Muscle layer of duodenum (tissue), 2 donors: ENCODE measurements at regions not wholly inside any gene's neighbourhood (a gene's known extent, or its start where the extent isn't known, plus 50 kb on each side); places are given as distances from the start of the nearest gene placed in this dataset.

Experiments
- H3K27ac ChIP-seq: one replicate; pipeline ENCODE4 v1.7.0; 2013; ENCODE audit warnings: mild to moderate bottlenecking, low read length
- H3K27me3 ChIP-seq: one replicate; pipeline ENCODE4 v1.7.0; 2013; ENCODE audit warnings: low read depth, mild to moderate bottlenecking, control low read depth, low read length
- H3K36me3 ChIP-seq, 2 donors: one replicate each; pipeline ENCODE4 v1.7.0; 2013; ENCODE audit warnings: low read length in 2 of 2, control low read depth in 1 of 2, mild to moderate bottlenecking in 1 of 2; ENCODE audit not compliant: insufficient read depth in 2 of 2, control insufficient read depth in 1 of 2
- H3K4me1 ChIP-seq, 2 donors: one replicate each; pipeline ENCODE4 v1.7.0; 2013; ENCODE audit warnings: low read length in 2 of 2, mild to moderate bottlenecking in 2 of 2, control low read depth in 1 of 2, moderate library complexity in 1 of 2; ENCODE audit not compliant: insufficient read depth in 2 of 2, control insufficient read depth in 1 of 2
- H3K4me3 ChIP-seq, 2 donors: one replicate each; pipeline ENCODE4 v1.7.0; 2013; ENCODE audit warnings: low read length in 2 of 2, low read depth in 1 of 2, mild to moderate bottlenecking in 1 of 2
- H3K9me3 ChIP-seq, 2 donors: one replicate each; pipeline ENCODE4 v1.7.0; 2013; ENCODE audit warnings: low read length in 2 of 2, control low read depth in 1 of 2, mild to moderate bottlenecking in 1 of 2; ENCODE audit not compliant: control insufficient read depth in 1 of 2
- donor health status: healthy.

- H3K4me1 ChIP-seq = no peaks in the 10 kb centered on the region
- no peak overlapping the region for H3K4me3 ChIP-seq
- H3K27me3 ChIP-seq = no peaks in the 10 kb centered on the region
- no peaks in the 10 kb centered on the region for H3K36me3 ChIP-seq
- no peak overlapping the region for H3K27ac ChIP-seq
- H3K9me3 ChIP-seq = no peaks in the 10 kb centered on the region
These were observed 496.9 kb upstream of the SUCLG2 start for GRCh38 chr3:68151359-68151758.

DNA sequence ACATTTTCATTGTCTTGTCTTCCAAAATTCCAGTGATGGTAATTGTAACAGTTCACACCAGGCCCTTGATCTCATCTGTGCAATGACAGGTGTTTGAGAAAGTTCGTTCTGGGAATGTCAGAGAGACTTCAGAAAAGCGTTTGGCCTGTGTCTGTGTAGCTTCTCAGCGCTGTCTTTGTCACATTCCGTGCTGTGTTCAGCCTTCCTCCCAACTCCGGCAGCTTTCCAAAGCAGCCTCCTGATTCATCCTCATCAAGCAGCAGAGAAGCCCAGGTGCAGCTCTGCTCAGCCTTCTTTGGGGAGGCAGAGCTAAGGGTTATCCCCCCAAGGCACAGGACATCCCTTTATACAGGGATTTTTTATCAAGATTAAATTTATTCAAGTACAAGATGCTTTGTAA lies 494.0 kb upstream of the SUCLG2 start:
- H3K27me3 ChIP-seq = no peaks in the 10 kb centered on the region
- no peaks in the 10 kb centered on the region for H3K36me3 ChIP-seq
- no peaks in the 10 kb centered on the region for H3K4me1 ChIP-seq
- H3K27ac ChIP-seq = no peak overlapping the region
- no peak overlapping the region for H3K4me3 ChIP-seq
- no peaks in the 10 kb centered on the region for H3K9me3 ChIP-seq

- Histone ChIP-seq H3K27ac (no peak overlapping the region), H3K27me3 (no peaks in the 10 kb centered on the region), H3K4me3 (no peak overlapping the region), H3K4me1 (no peaks in the 10 kb centered on the region), H3K9me3 (no peaks in the 10 kb centered on the region), H3K36me3 (no peaks in the 10 kb centered on the region)
These were observed 488.0 kb upstream of the SUCLG2 start for GRCh38 chr3:68142441-68142840.

DNA sequence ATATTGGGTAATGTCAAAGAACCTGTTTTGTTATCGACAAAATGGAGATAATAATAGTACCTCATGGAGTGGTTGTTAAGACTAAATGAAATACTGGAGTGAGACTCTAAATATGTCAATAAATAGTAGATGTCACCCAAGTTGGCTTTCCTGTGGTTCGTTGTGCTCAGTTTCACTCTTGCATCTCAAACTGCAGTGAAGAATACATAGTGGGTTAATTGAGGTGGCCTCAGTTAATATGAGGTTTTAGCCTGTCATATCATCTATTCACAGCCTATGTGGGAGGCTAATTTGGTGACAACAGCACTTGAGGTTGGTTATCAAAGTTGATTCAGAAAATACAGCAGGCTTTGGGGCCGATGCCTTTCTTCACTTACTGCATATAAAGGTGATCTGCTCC lies 485.5 kb upstream of the SUCLG2 start:
- Histone ChIP-seq H3K4me3 (no peak overlapping the region), H3K4me1 (peaks cover 0 to 5% of the 10 kb centered on the region in 2 donors), H3K9me3 (no peaks in the 10 kb centered on the region), H3K27ac (no peak overlapping the region), H3K36me3 (no peaks in the 10 kb centered on the region), H3K27me3 (no peaks in the 10 kb centered on the region)

- no peaks in the 10 kb centered on the region for H3K36me3 ChIP-seq
- H3K9me3 ChIP-seq = no peaks in the 10 kb centered on the region
- peaks cover 0 to 8% of the 10 kb centered on the region in 2 donors for H3K4me1 ChIP-seq
- no peak overlapping the region for H3K4me3 ChIP-seq
- H3K27me3 ChIP-seq = no peaks in the 10 kb centered on the region
- H3K27ac ChIP-seq = no peak overlapping the region
These were observed 482.0 kb upstream of the SUCLG2 start for GRCh38 chr3:68136411-68136810.

GRCh38 chr3:68135067-68135466 lies 480.7 kb upstream of the SUCLG2 start:
- no peak overlapping the region for H3K27ac ChIP-seq
- no peaks in the 10 kb centered on the region for H3K27me3 ChIP-seq
- H3K4me3 ChIP-seq = no peak overlapping the region
- H3K4me1 ChIP-seq = peaks cover 0 to 8% of the 10 kb centered on the region in 2 donors
- H3K9me3 ChIP-seq = no peaks in the 10 kb centered on the region
- H3K36me3 ChIP-seq = no peaks in the 10 kb centered on the region

DNA sequence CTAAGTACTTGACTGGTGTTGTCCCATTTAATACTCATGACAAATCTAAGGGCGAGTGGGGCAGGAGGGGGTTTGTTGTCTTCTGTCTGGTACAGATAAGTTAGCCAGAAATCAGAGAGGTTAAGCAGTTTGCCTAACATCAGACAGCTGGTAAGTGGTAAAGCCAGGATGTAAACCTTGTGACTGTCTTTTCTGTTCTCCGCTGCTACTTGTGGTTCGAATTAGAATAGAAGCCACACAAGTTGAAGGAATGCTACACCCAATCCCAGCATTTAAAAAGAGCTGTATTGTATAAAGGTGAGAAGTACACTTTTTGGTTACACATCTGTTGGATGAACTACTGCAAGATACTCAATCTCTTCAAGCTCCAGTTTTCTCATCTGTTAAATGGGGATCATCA lies 474.7 kb upstream of the SUCLG2 start:
- H3K4me1 ChIP-seq = no peaks in the 10 kb centered on the region
- H3K9me3 ChIP-seq = no peaks in the 10 kb centered on the region
- H3K4me3 ChIP-seq = no peak overlapping the region
- no peaks in the 10 kb centered on the region for H3K36me3 ChIP-seq
- no peaks in the 10 kb centered on the region for H3K27me3 ChIP-seq
- no peak overlapping the region for H3K27ac ChIP-seq

- Histone ChIP-seq H3K27me3 (no peaks in the 10 kb centered on the region), H3K36me3 (no peaks in the 10 kb centered on the region), H3K4me3 (no peak overlapping the region), H3K9me3 (no peaks in the 10 kb centered on the region), H3K27ac (no peak overlapping the region), H3K4me1 (no peaks in the 10 kb centered on the region)
These were observed 468.8 kb upstream of the SUCLG2 start for GRCh38 chr3:68123231-68123630.

- no peak overlapping the region for H3K4me3 ChIP-seq
- no peaks in the 10 kb centered on the region for H3K36me3 ChIP-seq
- H3K27ac ChIP-seq = no peak overlapping the region
- no peaks in the 10 kb centered on the region for H3K27me3 ChIP-seq
- no peaks in the 10 kb centered on the region for H3K4me1 ChIP-seq
- no peaks in the 10 kb centered on the region for H3K9me3 ChIP-seq
These were observed 466.9 kb upstream of the SUCLG2 start for GRCh38 chr3:68121287-68121686.

GRCh38 chr3:68116580-68116979 lies 462.2 kb upstream of the SUCLG2 start:
- Histone ChIP-seq H3K36me3 (no peaks in the 10 kb centered on the region), H3K27ac (no peak overlapping the region), H3K9me3 (no peaks in the 10 kb centered on the region), H3K4me3 (no peak overlapping the region), H3K4me1 (no peaks in the 10 kb centered on the region), H3K27me3 (no peaks in the 10 kb centered on the region)

- H3K27ac ChIP-seq = no peak overlapping the region
- H3K27me3 ChIP-seq = no peaks in the 10 kb centered on the region
- H3K4me1 ChIP-seq = no peaks in the 10 kb centered on the region
- H3K4me3 ChIP-seq = no peak overlapping the region
- no peaks in the 10 kb centered on the region for H3K36me3 ChIP-seq
- H3K9me3 ChIP-seq = peaks cover 0 to 4% of the 10 kb centered on the region in 2 donors
These were observed 449.4 kb upstream of the SUCLG2 start for GRCh38 chr3:68103811-68104210.

GRCh38 chr3:68090571-68090970 lies 436.2 kb upstream of the SUCLG2 start:
- Histone ChIP-seq H3K4me3 (no peak overlapping the region), H3K27ac (no peak overlapping the region), H3K36me3 (no peaks in the 10 kb centered on the region), H3K4me1 (peaks cover 0 to 22% of the 10 kb centered on the region in 2 donors), H3K27me3 (no peaks in the 10 kb centered on the region), H3K9me3 (no peaks in the 10 kb centered on the region)
